Left cardiac atrium (tissue), 4 donors: ENCODE measurements at regions not wholly inside any gene's neighbourhood (a gene's known extent, or its start where the extent isn't known, plus 50 kb on each side); places are given as distances from the start of the nearest gene placed in this dataset.

Experiments used
- ATAC-seq, 2 donors: fragments of 200-7000 bp; cut with Tn5 transposase; one replicate each; pipeline ENCODE4 v1.9.1; 2020; ENCODE audit warnings: mild to moderate bottlenecking in 2 of 2, moderate library complexity in 2 of 2
- DNase-seq: peaks from one replicate; pipeline ENCODE4 v3.0.0-alpha.2; 2020
- intact Hi-C, 2 donors: fragments of 100-400 bp; cut with DNase I; formaldehyde crosslinking; loops; one replicate each; pipeline versions ENCODE4 v1.14.1 to v1.15.1; 2022 to 2023
- donor health status: DM: no; HTN: yes; CAD: no.
- donor health status: DM: no; HTN: yes; CAD: no; lungs with severe emphysema.
- donor health status: DM: yes; HTN: yes; CAD: no.
- donor health status: Dilated cardiomyopathy.

DNA sequence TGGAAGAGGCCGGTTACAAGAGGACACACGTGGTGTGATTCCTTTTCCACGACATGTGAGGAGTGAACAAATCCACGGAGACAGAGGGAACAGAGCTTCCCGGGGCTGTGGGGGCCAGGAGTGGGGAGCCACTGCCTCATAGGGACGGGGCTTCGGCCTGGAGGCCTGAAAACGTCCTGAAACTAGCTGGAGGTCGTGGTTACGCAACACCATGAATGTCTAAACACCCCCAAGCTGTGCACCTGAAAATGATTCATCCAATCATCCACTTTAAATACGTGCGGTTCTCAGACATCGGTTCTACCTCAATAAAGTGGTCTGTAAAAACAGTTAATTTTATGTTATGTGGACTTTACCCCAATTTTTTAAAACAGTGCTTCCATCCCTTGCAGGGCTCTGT is 65.3 kb upstream of the PPP1R26 start:
- ATAC-seq (no peak), DNase-seq (no peak)
- intact Hi-C loops = loop anchor here (5.0 to 10.0 kb wide), 3 partner anchors 72 to 719 kb away; partner anchors contain the start of gene OLFM1 (in 1 of the 2)

DNA sequence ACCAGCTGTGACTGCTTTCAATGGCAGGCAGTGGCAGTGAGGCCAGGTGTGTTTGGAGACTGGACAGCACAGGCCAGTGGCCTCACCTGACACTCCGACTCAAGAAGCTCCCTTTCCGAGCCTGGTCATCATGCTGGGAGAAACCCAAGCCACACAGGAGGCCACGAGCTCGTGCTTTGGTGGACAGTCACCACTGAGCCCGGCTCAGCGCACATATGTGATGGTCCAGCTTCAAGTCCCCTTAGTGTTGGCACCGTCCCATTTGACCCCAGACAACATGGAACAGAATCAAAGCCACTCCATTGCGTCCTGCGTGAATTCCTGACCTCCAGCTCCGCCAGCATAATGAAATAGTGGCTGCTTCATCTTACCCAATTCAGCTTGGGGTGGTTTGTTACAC is 64.0 kb upstream of the PPP1R26 start:
- no peak for ATAC-seq
- intact Hi-C loops = loop anchor here in 1 of 2 donors (10.0 kb wide), 1 partner anchor 721 kb away; no protein-coding TSS in a partner anchor
- DNase-seq = no peak

DNA sequence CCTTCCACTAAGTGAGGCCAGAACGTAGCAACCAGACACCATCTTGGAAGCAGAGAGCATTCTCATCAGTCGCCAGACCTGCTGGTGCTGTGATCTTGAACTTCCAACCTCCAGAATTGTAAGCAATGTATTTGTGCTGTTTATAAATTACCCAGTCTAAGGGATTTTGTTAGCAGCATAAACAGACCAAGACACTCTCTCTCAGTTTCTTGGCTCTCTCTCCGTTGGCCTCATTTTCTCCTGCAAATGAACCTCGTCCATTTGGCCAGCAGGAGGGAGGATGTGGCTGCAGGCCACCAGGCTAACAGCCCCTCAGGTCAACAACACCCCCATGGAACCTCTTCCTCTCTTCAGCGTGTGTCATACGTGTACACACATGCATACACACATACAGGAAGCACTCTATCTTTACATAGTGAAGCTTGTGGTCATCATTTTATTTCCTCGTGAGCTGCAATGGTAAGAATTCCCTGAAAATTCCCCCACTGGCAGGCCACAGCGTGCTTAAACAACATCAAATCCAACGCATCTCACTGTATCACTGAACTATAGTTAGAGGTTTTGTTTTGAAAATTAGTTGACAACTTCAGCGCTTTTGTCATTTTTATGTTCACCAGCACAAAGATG is 62.8 kb upstream of the PPP1R26 start:
- intact Hi-C loops = loop anchor here in 1 of 2 donors (10.0 kb wide), 1 partner anchor 722 kb away; no protein-coding TSS in a partner anchor
- ATAC-seq = no peak

DNA sequence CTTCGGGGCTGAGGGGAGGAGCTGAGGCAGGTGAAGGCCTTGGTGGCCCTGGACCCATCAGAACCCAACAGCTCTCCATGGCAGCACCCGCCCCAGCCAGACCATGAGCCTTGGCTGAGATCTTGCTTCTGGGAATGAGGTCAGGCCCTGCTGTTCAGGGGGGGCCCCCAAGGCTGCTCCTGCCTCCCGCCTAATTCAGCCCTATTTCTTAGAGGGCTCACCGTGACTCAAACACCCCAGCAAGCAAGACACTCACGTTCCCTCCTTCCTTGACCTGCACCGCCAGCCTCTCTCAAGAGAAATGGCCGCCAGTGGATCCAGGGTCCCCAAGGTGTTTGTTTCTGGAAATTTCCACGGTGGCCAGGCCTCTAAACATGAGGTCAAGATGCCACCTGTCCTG is 61.4 kb upstream of the PPP1R26 start:
- intact Hi-C loops = loop anchor here in 1 of 2 donors (10.0 kb wide), 1 partner anchor 723 kb away; no protein-coding TSS in a partner anchor
- no peak for ATAC-seq

More for the DNA sequence above, 62.8 kb upstream of the PPP1R26 start:
- DNase-seq = no peak

DNA sequence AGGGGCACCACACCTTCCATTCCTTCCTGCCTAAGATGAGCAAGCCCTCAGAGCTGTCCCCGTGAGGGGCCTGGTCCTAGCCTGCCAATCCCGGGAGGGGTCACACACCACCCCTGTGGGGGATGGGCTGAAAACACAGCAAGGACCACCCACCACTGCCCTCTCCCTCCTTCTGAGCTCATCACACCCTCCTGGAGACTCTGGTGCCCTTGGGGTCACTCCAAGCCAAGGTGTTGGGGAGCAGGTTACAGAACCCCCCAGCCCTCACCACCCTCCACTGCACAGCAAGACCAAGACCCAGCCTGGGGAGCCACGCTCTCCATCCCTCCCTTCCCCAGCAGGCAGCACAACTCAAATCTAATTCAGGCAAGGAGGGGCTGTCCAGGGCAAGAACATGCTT is 60.5 kb upstream of the PPP1R26 start:
- DNase-seq (no peak), ATAC-seq (no peak)
- intact Hi-C loops = loop anchor here in 1 of 2 donors (10.0 kb wide), 1 partner anchor 724 kb away; no protein-coding TSS in a partner anchor

More for the DNA sequence above, 61.4 kb upstream of the PPP1R26 start:
- no peak for DNase-seq

DNA sequence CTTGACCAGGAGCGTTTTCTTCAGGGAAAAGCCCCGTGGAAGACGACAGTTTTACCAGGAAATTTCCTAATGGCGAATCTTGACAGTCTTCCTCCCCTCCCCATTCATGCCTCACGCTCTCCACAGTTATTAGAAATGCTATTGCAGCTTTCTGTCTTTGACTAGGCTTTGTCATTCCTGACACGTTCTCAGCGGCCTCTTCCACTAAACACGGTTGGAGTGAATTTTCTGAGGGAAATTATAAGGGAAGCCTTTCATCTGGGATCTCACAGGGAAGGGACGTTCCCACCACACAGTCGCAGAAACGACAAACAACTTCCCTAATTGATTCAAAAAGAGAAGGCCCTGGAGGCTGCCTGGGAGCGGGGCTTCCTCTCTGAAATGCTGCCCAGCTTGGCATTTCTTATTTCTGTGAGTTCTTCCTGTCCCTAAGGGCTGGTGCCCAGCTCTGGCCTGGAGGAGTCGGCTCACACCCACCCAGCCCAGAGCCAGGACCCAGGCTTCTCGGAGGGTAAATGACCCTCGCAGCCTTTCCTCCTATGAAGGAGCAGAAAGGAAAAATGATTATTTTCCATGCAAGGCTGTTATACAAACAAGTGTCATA is 57.1 kb upstream of the PPP1R26 start:
- DNase-seq = no peak
- no peak for ATAC-seq
- intact Hi-C loops = no loop called here

DNA sequence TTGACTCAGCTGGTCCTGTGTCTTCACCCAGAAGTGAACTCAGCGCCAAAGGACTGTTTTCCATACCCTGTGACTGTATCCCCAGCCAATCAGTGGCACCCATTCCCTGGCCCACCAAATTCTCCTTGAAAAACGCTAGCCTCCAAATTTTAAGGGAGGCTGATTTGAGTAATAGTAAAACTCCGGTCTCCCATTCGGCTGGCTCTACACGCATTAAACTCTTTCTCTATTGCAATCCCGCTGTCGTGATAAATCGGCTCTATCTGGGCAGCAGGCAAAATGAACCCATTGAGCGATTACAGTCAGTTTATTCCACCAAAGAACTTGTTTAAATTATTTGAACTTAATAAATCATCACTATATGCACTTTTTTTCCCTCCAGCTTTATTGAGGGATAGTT is 55.9 kb upstream of the PPP1R26 start:
- intact Hi-C loops = no loop called here
- DNase-seq (no peak), ATAC-seq (no peak)
